Liver (tissue), 3 donors: ENCODE measurements at regions not wholly inside any gene's neighbourhood (a gene's known extent, or its start where the extent isn't known, plus 50 kb on each side); places are given as distances from the start of the nearest gene placed in this dataset.

Source experiments
- ATF3 ChIP-seq: IDR thresholded peaks from 2 replicates; pipeline ENCODE4 v1.6.1; 2016; ENCODE audit warnings: antibody characterized with exemption
- CTCF ChIP-seq: fragments of 150-350 bp; IDR thresholded peaks from 2 replicates; pipeline ENCODE4 v1.5.1; 2017; ENCODE audit warnings: improper control_type of control experiment, low read depth, low read length; ENCODE audit not compliant: missing input control
- EGR1 ChIP-seq, 2 donors: IDR thresholded peaks; 2 replicates each; pipeline ENCODE4 v1.6.1; 2016 to 2018; ENCODE audit warnings: antibody characterized with exemption in 2 of 2, low read depth in 2 of 2
- FOXA1 ChIP-seq: IDR thresholded peaks from 2 replicates; pipeline ENCODE4 v1.6.1; 2016; ENCODE audit warnings: antibody characterized with exemption
- GABPA ChIP-seq, 2 donors: IDR thresholded peaks in 1 of 2; conservative IDR thresholded peaks in 1 of 2; 2 replicates each; pipeline ENCODE4 v1.6.1; 2016; ENCODE audit warnings: antibody characterized with exemption in 2 of 2, mild to moderate bottlenecking in 1 of 2, moderate library complexity in 1 of 2
- JUND ChIP-seq, 2 donors: IDR thresholded peaks; 2 replicates each; pipeline ENCODE4 v1.6.1; 2016; ENCODE audit warnings: antibody characterized with exemption in 2 of 2
- MAX ChIP-seq: IDR thresholded peaks from 2 replicates; pipeline ENCODE4 v1.6.1; 2016; ENCODE audit warnings: antibody characterized with exemption
- NR2F2 ChIP-seq: IDR thresholded peaks from 2 replicates; pipeline ENCODE4 v1.6.1; 2016; ENCODE audit warnings: antibody characterized with exemption
- RAD21 ChIP-seq, 2 donors: IDR thresholded peaks; 2 replicates each; pipeline ENCODE4 v1.6.1; 2016; ENCODE audit warnings: antibody characterized with exemption in 2 of 2, mild to moderate bottlenecking in 2 of 2
- REST ChIP-seq: IDR thresholded peaks from 2 replicates; pipeline ENCODE4 v1.6.1; 2016; ENCODE audit warnings: antibody characterized with exemption, mild to moderate bottlenecking
- SP1 ChIP-seq: IDR thresholded peaks from 2 replicates; pipeline ENCODE4 v1.6.1; 2018; ENCODE audit warnings: antibody characterized with exemption, mild to moderate bottlenecking
- YY1 ChIP-seq: IDR thresholded peaks from 2 replicates; pipeline ENCODE4 v1.6.1; 2016; ENCODE audit warnings: antibody characterized with exemption, mild to moderate bottlenecking
- ZBTB33 ChIP-seq: IDR thresholded peaks from 2 replicates; pipeline ENCODE4 v1.6.1; 2016; ENCODE audit warnings: antibody characterized with exemption
- donor health status: healthy.
- donor health status: healthy.

- no peak for TF ChIP-seq CTCF
- no peak for TF ChIP-seq REST
- no peak for TF ChIP-seq RAD21 (IDR thresholded peaks at IDR 0.05)
- TF ChIP-seq ZBTB33: no peak
- no peak for TF ChIP-seq MAX
- no peak for TF ChIP-seq JUND (IDR thresholded peaks at IDR 0.05)
- TF ChIP-seq ATF3: no peak
- TF ChIP-seq EGR1 (IDR thresholded peaks at IDR 0.05; ENCODE audit: low read depth in 2 of 2): no peak
- TF ChIP-seq FOXA1: no peak
- no peak for TF ChIP-seq GABPA (IDR thresholded peaks at IDR 0.05 in 1 of 2, conservative IDR thresholded peaks at IDR 0.05 in 1 of 2)
- TF ChIP-seq NR2F2: no peak
- TF ChIP-seq YY1: no peak
- TF ChIP-seq SP1: no peak
Observed at GRCh38 chr5:175257128-175257846, 186.7 kb downstream of the DRD1 start.
